HAP-1 (cell line): ENCODE measurements at regions not wholly inside any gene's neighbourhood (a gene's known extent, or its start where the extent isn't known, plus 50 kb on each side); places are given as distances from the start of the nearest gene placed in this dataset.

Source experiments
- DNase-seq, 2 experiments: peaks; one replicate each; pipeline ENCODE4 v3.0.0-alpha.2; 2016 to 2020; ENCODE audit warnings: low spot score in 2 of 2
- H3K27me3 ChIP-seq: fragments of 250-450 bp; sonication (Bioruptor Pico); 2 replicates; pipeline ENCODE4 v1.5.1; 2020; ENCODE audit warnings: low read depth, mild to moderate bottlenecking, moderate library complexity
- H3K36me3 ChIP-seq: fragments of 250-450 bp; sonication (Bioruptor Pico); replicated peaks from 2 replicates; pipeline ENCODE4 v1.5.1; 2020; ENCODE audit warnings: mild to moderate bottlenecking
- H3K4me1 ChIP-seq: fragments of 250-450 bp; sonication (Bioruptor Pico); 2 replicates; pipeline ENCODE4 v1.5.1; 2020; ENCODE audit warnings: mild to moderate bottlenecking
- H3K4me3 ChIP-seq: fragments of 250-450 bp; sonication (Bioruptor Pico); 2 replicates; pipeline ENCODE4 v1.5.1; 2020; ENCODE audit warnings: mild to moderate bottlenecking, moderate library complexity
- H3K9me3 ChIP-seq: fragments of 250-450 bp; sonication (Bioruptor Pico); 2 replicates; pipeline ENCODE4 v1.5.1; 2020; ENCODE audit warnings: mild to moderate bottlenecking, moderate library complexity
- in situ Hi-C: fragments of 300-500 bp; cut with MboI; formaldehyde crosslinking; loops from 3 replicates; pipeline ENCODE4 v1.14.3; 2020; ENCODE audit warnings: low sequenced_read_pairs, inconsistent platforms, mixed read lengths

DNA sequence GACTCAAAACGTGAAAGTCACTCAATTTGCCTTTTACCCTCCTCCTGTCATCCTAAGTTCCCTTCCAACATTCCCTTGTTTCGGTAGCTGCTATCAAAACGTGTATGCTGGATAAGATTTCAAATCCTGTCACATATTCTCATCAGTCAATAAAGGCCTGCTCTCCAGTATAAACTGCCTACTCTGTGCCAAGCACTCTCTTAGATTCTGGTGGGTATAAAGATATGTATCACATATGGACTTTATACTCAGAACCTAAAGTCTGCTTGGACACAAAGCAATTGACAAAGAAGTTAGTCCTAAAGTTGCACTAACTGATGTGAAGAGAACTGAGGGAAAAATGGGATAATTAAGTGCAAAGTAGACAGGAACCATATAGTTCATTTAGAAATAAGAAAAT, 476.6 kb upstream of the MARCKS start:
- in situ Hi-C loops, result no loop called here
- H3K9me3 ChIP-seq, result no peaks in the 10 kb centered on the region
- DNase-seq, result no peak
- no peaks in the 10 kb centered on the region for H3K27me3 ChIP-seq
- H3K4me1 ChIP-seq, result no peaks in the 10 kb centered on the region
- no peaks in the 10 kb centered on the region for H3K36me3 ChIP-seq
- no peak overlapping the region for H3K4me3 ChIP-seq

DNA sequence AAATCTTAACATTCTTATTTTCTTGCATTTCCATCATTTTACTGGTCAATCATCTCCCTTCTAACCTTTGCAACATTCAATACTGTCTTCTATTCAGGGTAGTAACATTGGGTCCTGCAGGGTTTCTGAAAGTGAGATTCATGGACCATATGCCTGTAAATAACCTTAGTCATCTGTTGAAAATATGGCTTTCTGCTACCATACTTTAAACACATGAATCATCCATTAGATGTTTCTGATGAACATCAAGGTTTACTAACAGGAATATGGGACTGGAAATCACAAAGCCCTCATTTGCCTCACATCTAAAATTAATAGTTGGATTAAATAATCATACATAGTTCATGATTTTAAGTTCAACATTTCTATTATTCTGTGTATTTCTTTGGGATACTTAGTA, 475.9 kb upstream of the MARCKS start:
- Histone ChIP-seq H3K9me3 (no peaks in the 10 kb centered on the region), H3K36me3 (no peaks in the 10 kb centered on the region), H3K4me1 (no peaks in the 10 kb centered on the region), H3K4me3 (no peak overlapping the region), H3K27me3 (no peaks in the 10 kb centered on the region)
- DNase-seq, result no peak
- in situ Hi-C loops, result no loop called here

DNA sequence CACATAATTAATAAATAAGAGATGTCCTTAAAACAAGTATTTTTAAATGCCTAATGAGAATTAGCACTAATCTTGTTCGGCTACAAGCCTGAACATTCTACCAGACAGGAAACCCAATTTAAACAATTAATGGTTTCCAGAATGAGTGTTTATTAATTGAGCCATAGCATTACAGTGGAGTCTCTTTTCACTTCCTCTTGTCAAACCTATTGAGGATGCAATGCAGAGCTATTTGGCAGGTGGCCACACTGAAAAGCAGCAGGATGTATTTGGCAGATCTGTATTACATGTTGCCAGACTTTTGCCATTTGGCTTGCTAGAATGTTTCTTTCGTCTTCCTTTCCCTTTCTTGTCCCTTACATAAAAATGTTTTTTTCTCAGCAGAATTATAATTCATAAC, 475.2 kb upstream of the MARCKS start:
- DNase-seq, result no peak
- in situ Hi-C loops, result no loop called here

DNA sequence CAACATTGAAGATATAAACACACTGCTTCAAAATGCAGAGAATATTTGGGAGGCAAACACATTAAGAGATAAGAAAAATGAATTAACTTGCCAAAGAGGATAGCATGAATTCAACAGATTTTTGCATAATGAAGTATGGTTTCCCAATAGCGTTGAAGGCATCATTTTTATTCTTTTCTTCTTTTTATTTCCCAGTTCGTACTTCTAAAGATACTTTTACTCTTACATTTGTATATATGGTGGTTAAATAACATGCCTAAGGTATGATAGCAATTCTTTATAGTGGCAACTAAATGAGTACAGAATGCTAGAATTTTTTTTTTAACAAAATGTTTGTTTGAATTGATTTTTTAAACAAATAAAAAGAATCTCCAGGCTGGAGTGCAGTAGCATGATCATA, 473.4 kb upstream of the MARCKS start:
- H3K4me1 ChIP-seq, result no peaks in the 10 kb centered on the region
- in situ Hi-C loops, result no loop called here
- no peak for DNase-seq
- no peaks in the 10 kb centered on the region for H3K9me3 ChIP-seq
- no peaks in the 10 kb centered on the region for H3K27me3 ChIP-seq
- no peaks in the 10 kb centered on the region for H3K36me3 ChIP-seq
- no peak overlapping the region for H3K4me3 ChIP-seq

More for the DNA sequence above, 475.2 kb upstream of the MARCKS start:
- no peaks in the 10 kb centered on the region for H3K9me3 ChIP-seq
- no peak overlapping the region for H3K4me3 ChIP-seq
- no peaks in the 10 kb centered on the region for H3K27me3 ChIP-seq
- H3K4me1 ChIP-seq, result no peaks in the 10 kb centered on the region
- H3K36me3 ChIP-seq, result no peaks in the 10 kb centered on the region

DNA sequence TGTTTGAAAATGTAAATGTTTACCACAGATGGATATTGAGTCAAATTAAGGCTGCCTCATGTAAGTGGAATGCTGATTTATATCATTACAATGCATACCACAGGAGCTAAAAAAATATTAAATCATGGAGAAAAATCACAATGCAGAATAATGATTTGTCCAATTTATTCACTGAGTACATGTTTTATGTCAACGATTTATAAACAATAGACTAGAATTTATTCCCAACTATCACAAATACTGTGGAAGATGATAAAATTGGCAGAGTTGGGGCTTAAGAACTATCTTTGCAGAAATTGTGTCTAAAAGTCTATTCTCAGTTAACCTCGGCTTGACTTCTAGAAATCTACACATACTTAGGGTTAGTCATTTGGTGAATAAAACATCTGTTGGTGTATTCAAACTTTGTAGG, 472.1 kb upstream of the MARCKS start:
- in situ Hi-C loops, result no loop called here

DNA sequence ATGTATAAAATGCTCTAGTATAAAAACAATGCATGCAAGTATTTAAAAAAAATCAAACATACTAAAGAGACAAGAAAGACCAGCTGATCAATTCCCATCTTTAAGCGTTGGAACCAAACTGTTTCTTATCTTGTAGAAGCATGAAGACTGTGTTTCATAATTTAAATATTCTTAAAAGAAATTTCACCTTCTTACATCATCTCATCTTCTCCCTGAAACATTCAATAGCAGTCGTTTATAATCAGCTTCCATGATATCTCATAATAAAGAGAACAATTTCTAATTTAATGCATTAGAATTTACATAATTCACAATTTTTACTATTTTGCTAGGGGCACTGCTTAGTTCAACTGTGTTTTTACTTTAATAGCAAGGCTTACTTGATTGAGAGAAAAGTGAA, 468.1 kb upstream of the MARCKS start:
- Histone ChIP-seq H3K4me1 (no peaks in the 10 kb centered on the region), H3K36me3 (no peaks in the 10 kb centered on the region), H3K27me3 (no peaks in the 10 kb centered on the region), H3K4me3 (no peak overlapping the region), H3K9me3 (no peaks in the 10 kb centered on the region)
- in situ Hi-C loops, result no loop called here
- no peak for DNase-seq

More for the DNA sequence above, 472.1 kb upstream of the MARCKS start:
- Histone ChIP-seq H3K9me3 (no peaks in the 10 kb centered on the region), H3K27me3 (no peaks in the 10 kb centered on the region), H3K36me3 (no peaks in the 10 kb centered on the region), H3K4me1 (no peaks in the 10 kb centered on the region), H3K4me3 (no peak overlapping the region)
- DNase-seq, result no peak

DNA sequence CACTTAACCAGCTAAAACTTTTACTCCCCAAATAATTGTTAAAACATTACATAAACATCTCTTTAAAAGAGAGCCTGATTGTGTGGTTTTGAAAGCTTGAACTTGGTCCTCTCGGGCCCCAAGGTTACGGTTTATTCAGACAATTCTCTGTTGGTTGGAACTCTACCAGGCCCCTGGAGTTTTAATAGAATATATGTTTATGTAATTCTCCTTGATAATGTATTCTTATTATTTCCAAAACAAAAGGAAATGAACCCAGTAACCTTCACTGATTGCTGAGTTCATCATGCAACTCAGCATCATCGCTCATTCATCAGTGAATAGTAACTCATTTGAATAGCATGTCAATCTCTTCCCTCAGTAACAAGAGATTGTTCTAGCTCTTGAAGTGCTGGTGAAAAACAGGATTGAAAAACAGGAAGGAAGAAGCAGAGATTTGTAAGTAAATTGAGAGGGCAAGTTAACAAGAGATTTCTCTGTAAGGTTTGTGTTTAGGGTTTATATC, 464.5 kb upstream of the MARCKS start:
- no peak for DNase-seq
- Histone ChIP-seq H3K27me3 (no peaks in the 10 kb centered on the region), H3K4me1 (no peaks in the 10 kb centered on the region), H3K4me3 (no peak overlapping the region), H3K9me3 (no peaks in the 10 kb centered on the region), H3K36me3 (no peaks in the 10 kb centered on the region)
- in situ Hi-C loops, result no loop called here

DNA sequence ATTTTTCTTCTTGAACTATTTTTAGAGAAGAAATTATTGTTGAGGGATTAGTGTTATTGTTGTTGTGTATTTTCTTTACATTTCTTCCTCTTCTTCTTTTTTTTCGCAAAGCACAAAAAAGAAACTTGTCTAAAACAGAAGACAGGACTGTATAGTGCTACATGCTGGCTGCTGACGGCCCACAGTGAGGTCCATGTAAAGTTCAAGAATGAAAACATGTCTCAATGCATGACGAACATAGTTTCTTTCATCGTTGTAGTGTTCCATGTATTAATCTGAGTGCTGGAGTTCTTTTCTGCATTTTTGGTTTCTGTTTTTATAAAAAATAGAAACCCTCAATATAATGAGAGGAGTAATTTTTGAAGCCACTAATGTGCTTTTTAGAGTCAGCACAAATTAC, 462.9 kb upstream of the MARCKS start:
- in situ Hi-C loops, result no loop called here
- Histone ChIP-seq H3K4me3 (no peak overlapping the region), H3K9me3 (no peaks in the 10 kb centered on the region), H3K4me1 (no peaks in the 10 kb centered on the region), H3K27me3 (no peaks in the 10 kb centered on the region), H3K36me3 (no peaks in the 10 kb centered on the region)
- no peak for DNase-seq

DNA sequence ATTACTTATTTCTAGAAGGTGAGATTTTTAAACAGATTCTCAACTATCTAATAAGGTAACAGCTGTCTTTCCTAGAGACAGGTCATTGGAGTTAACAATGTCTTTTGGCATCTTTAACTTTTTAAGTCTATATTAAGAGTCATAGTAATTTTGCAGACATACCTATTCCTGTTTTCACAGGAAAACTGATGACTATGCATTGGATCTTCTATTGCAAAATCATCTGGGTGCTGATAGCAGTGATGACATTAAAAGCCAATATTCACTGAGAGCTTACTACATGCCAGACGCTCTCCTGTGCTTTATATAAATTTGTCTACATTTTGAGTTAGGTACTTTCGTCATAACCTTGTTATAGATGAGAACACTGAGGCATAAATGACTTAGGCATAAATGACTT, 462.4 kb upstream of the MARCKS start:
- Histone ChIP-seq H3K4me1 (no peaks in the 10 kb centered on the region), H3K9me3 (no peaks in the 10 kb centered on the region), H3K4me3 (no peak overlapping the region), H3K27me3 (no peaks in the 10 kb centered on the region), H3K36me3 (no peaks in the 10 kb centered on the region)
- in situ Hi-C loops, result no loop called here
- no peak for DNase-seq

DNA sequence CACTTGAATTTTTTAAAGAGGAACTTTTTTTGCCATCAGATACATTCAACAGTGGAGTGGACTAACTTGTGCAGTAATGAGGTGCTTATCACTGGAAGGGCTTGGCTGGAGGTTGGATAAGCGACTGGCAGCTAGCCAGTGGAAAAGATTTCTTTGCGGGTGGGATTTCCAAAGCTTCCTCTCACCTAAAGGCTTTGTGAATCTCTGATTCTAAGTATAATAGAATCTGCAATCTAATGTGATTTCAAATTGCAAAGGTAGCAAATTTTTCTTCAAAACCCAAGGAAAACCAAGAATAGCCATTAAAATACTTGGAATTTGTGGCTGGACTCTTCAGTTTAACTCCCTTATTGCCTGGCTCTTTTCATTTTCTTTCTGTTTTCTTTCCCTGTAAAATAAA, 460.4 kb upstream of the MARCKS start:
- no peak for DNase-seq
- H3K9me3 ChIP-seq, result no peaks in the 10 kb centered on the region
- H3K4me3 ChIP-seq, result no peak overlapping the region
- no peaks in the 10 kb centered on the region for H3K36me3 ChIP-seq
- in situ Hi-C loops, result no loop called here
- H3K27me3 ChIP-seq, result no peaks in the 10 kb centered on the region
- no peaks in the 10 kb centered on the region for H3K4me1 ChIP-seq

DNA sequence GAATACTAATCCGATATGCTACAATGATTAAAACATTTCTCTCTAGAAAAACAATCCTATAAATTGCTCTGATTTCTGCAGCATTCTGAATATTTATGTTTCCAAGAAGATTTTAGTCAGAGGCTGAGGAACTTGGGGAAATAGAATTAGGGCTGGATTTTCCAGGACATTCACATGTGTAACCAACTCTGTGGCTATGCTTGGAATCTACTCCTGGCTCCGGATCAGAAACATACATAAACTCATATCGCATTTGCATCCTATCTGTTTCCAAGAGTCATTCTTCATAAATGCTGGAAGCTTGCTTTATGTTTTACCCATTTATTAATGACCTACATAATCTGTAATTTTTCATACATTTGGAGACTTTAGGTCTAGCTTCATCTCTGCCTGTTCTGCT, 459.9 kb upstream of the MARCKS start:
- no peak overlapping the region for H3K4me3 ChIP-seq
- no peaks in the 10 kb centered on the region for H3K36me3 ChIP-seq
- H3K4me1 ChIP-seq, result no peaks in the 10 kb centered on the region
- no peaks in the 10 kb centered on the region for H3K27me3 ChIP-seq
- in situ Hi-C loops, result no loop called here
- H3K9me3 ChIP-seq, result no peaks in the 10 kb centered on the region
- DNase-seq, result no peak

DNA sequence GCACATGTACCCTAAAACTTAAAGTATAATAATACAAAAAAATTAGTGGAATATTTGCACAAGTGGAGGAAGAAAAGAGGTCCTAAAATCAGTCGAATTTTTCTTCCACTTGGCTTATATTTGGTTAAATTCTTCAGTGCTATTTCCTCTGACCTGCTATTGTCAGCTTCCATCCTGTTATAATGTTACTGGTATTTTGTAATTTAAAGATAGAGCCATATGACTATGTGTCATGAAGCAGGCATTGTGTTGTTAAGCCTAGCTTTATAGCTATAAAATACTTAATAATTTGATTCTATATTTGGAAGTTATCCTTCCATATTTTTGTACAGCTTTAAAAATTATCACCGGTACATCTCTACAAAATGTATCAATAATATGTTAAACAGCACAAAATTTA, 455.9 kb upstream of the MARCKS start:
- Histone ChIP-seq H3K4me1 (no peaks in the 10 kb centered on the region), H3K27me3 (no peaks in the 10 kb centered on the region), H3K9me3 (no peaks in the 10 kb centered on the region), H3K36me3 (no peaks in the 10 kb centered on the region), H3K4me3 (no peak overlapping the region)
- in situ Hi-C loops, result no loop called here
- DNase-seq, result no peak

DNA sequence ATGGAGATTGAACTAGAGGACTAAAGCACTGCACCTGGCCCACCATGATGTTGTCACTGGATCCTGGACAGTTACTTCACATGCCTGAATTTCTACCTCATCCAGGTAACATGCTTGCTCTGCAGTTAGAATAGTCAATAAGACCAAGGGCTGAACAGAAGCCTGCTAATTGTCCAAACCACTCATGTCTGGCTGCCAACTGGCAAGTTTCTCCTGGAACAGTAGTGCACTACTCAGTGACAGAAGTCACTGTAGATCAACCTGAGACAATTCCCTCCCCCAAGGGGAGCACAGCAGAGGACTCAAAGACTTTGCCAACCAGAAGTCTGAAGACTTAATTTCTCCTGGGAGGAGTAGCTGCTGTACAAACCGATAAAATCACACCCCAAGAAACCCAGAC, 454.6 kb upstream of the MARCKS start:
- Histone ChIP-seq H3K4me1 (no peaks in the 10 kb centered on the region), H3K9me3 (no peaks in the 10 kb centered on the region), H3K4me3 (no peak overlapping the region), H3K27me3 (no peaks in the 10 kb centered on the region), H3K36me3 (no peaks in the 10 kb centered on the region)
- no peak for DNase-seq
- in situ Hi-C loops, result no loop called here

DNA sequence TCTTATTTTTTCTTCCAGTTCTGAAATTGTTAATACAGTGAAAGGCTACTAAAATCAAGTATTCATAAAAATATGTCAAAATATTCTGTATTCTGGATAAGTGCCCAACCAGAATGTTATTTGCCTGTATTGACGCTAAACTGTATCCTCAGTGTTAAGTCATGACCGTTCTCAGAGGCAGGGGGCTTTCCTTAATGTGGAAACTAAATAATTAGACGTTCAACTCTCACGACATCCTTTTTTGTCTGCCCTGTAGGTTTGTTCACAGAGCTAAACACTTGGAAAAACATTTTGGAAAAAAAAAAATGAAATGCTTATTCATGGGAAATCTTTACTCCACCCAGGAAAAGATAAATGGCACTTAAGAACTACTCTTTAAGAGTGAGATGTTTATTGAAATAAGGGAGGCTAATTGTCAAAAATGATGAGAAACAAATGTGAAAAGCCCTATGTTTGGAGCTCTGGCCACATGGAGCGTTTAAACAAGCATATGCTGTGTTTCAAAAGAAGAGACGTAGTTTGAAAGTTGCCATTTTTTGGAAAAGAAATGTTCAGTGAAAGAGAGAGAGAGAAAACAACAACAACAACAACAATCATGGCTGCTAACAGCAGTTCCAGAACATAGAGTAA, 453.1 kb upstream of the MARCKS start:
- no peaks in the 10 kb centered on the region for H3K36me3 ChIP-seq
- H3K4me3 ChIP-seq, result no peak overlapping the region
- no peaks in the 10 kb centered on the region for H3K27me3 ChIP-seq
- no peaks in the 10 kb centered on the region for H3K4me1 ChIP-seq
- no peak for DNase-seq
- no peaks in the 10 kb centered on the region for H3K9me3 ChIP-seq
- in situ Hi-C loops, result no loop called here
